Trophoblast cell (in vitro differentiated cells and primary cell): ENCODE measurements at regions not wholly inside any gene's neighbourhood (a gene's known extent, or its start where the extent isn't known, plus 50 kb on each side); places are given as distances from the start of the nearest gene placed in this dataset.

ENCODE experiments used
- DNase-seq, 2 donors: peaks; one replicate each; pipeline ENCODE4 v3.0.0-alpha.2; 2016
- H2AFZ ChIP-seq: 2 replicates; pipeline ENCODE4 v1.6.1; 2013; ENCODE audit warnings: low read length, moderate library complexity, mild to moderate bottlenecking; ENCODE audit not compliant: insufficient read depth, poor library complexity
- H2AK5ac ChIP-seq: 2 replicates; pipeline ENCODE4 v1.6.1; 2013; ENCODE audit warnings: mild to moderate bottlenecking, low read length
- H2BK120ac ChIP-seq: 2 replicates; pipeline ENCODE4 v1.6.1; 2013; ENCODE audit warnings: low read length, mild to moderate bottlenecking, moderate library complexity; ENCODE audit not compliant: insufficient read depth, poor library complexity
- H2BK12ac ChIP-seq: 2 replicates; pipeline ENCODE4 v1.6.1; 2013; ENCODE audit warnings: mild to moderate bottlenecking, low read length, moderate library complexity
- H2BK5ac ChIP-seq: 2 replicates; pipeline ENCODE4 v1.6.1; 2013; ENCODE audit warnings: low read length, low read depth, moderate library complexity, mild to moderate bottlenecking; ENCODE audit not compliant: poor library complexity
- H3K14ac ChIP-seq: 2 replicates; pipeline ENCODE4 v1.6.1; 2013; ENCODE audit warnings: mild to moderate bottlenecking, low read length
- H3K18ac ChIP-seq: 2 replicates; pipeline ENCODE4 v1.6.1; 2013; ENCODE audit warnings: mild to moderate bottlenecking, low read length
- H3K23ac ChIP-seq: 2 replicates; pipeline ENCODE4 v1.6.1; 2013; ENCODE audit warnings: low read length
- H3K27ac ChIP-seq: 2 replicates; pipeline ENCODE4 v1.5.1; 2013; ENCODE audit warnings: low read depth, mild to moderate bottlenecking, inconsistent platforms, low read length, moderate library complexity
- H3K27me3 ChIP-seq: 2 replicates; pipeline ENCODE4 v1.6.1; 2013; ENCODE audit warnings: inconsistent platforms, mild to moderate bottlenecking, low read length, moderate library complexity; ENCODE audit not compliant: insufficient read depth
- H3K36me3 ChIP-seq, 2 experiments: 1 replicate in 1 of 2; 2 replicates in 1 of 2; pipeline ENCODE4 v1.6.1; 2013; ENCODE audit warnings: low read length in 2 of 2, mild to moderate bottlenecking in 2 of 2, moderate library complexity in 1 of 2; ENCODE audit not compliant: insufficient read depth in 2 of 2, control insufficient read depth in 1 of 2
- H3K4ac ChIP-seq: 2 replicates; pipeline ENCODE4 v1.6.1; 2013; ENCODE audit warnings: low read depth, mild to moderate bottlenecking, low read length, moderate library complexity
- H3K4me1 ChIP-seq, 2 experiments: 1 replicate in 1 of 2; 2 replicates in 1 of 2; pipeline ENCODE4 v1.6.1; 2013; ENCODE audit warnings: low read length in 2 of 2, mild to moderate bottlenecking in 2 of 2, moderate library complexity in 1 of 2; ENCODE audit not compliant: insufficient read depth in 2 of 2, control insufficient read depth in 1 of 2
- H3K4me2 ChIP-seq: 2 replicates; pipeline ENCODE4 v1.6.1; 2013; ENCODE audit warnings: inconsistent platforms, mild to moderate bottlenecking, low read length, moderate library complexity
- H3K4me3 ChIP-seq: 2 replicates; pipeline ENCODE4 v1.5.1; 2013; ENCODE audit warnings: mild to moderate bottlenecking, low read depth, low read length, inconsistent platforms
- H3K79me1 ChIP-seq: one replicate; pipeline ENCODE4 v1.6.1; 2013; ENCODE audit warnings: low read length
- H3K79me2 ChIP-seq: 2 replicates; pipeline ENCODE4 v1.6.1; 2013; ENCODE audit warnings: low read length, mild to moderate bottlenecking; ENCODE audit not compliant: control insufficient read depth, insufficient read depth, poor library complexity
- H3K9ac ChIP-seq: 2 replicates; pipeline ENCODE4 v1.6.1; 2013; ENCODE audit warnings: mild to moderate bottlenecking, low read length
- H3K9me3 ChIP-seq: 2 replicates; pipeline ENCODE4 v1.6.1; 2013; ENCODE audit warnings: low read depth, mild to moderate bottlenecking, control low read depth, inconsistent platforms, low read length; ENCODE audit not compliant: insufficient read depth
- H4K12ac ChIP-seq: 2 replicates; pipeline ENCODE4 v1.6.1; 2013; ENCODE audit warnings: low read depth, mild to moderate bottlenecking, low read length, moderate library complexity
- H4K8ac ChIP-seq: 2 replicates; pipeline ENCODE4 v1.6.1; 2013; ENCODE audit warnings: low read depth, mild to moderate bottlenecking, low read length, moderate library complexity
- H4K91ac ChIP-seq: one replicate; pipeline ENCODE4 v1.6.1; 2013; ENCODE audit warnings: low read depth, mild to moderate bottlenecking, low read length, moderate library complexity
- WGBS: extraction: QIAGEN DNeasy Blood & Tissue Kit; methylation state at CpG from one replicate; pipeline ENCODE4 v1.1.7; 2013; ENCODE audit warnings: missing lambda C conversion rate; ENCODE audit not compliant: insufficient read length, insufficient coverage; ENCODE audit errors: extremely low coverage; 5-methylcytosine and 5-hydroxymethylcytosine counted together

GRCh38 chr12:90128526-90128925 is 419.9 kb upstream of the ATP2B1 start:
- Histone ChIP-seq H3K9ac (no peak overlapping the region), H3K18ac (no peak overlapping the region), H3K4me1 (no peaks in the 10 kb centered on the region), H4K8ac (no peak overlapping the region), H2AK5ac (no peak overlapping the region), H4K12ac (no peak overlapping the region), H4K91ac (no peak overlapping the region), H3K79me1 (no peaks in the 10 kb centered on the region), H3K27me3 (no peaks in the 10 kb centered on the region), H3K9me3 (no peaks in the 10 kb centered on the region), H2BK120ac (no peak overlapping the region), H3K4me2 (no peak overlapping the region), H3K79me2 (no peaks in the 10 kb centered on the region), H2BK5ac (no peak overlapping the region), H3K14ac (no peak overlapping the region), H3K23ac (no peak overlapping the region), H2AFZ (no peak overlapping the region), H3K4ac (no peak overlapping the region), H3K36me3 (no peaks in the 10 kb centered on the region), H3K27ac (no peak overlapping the region), H2BK12ac (no peak overlapping the region), H3K4me3 (no peak overlapping the region)
- no CpG with 5 or more reads among the region's 4 CpGs for WGBS
- DNase-seq = peak in 1 of 2 donors; percentile 2

- Histone ChIP-seq H3K4ac (no peak overlapping the region), H3K79me1 (no peaks in the 10 kb centered on the region), H3K9me3 (peaks cover 2% of the 10 kb centered on the region), H3K4me2 (no peak overlapping the region), H4K12ac (no peak overlapping the region), H3K23ac (no peak overlapping the region), H3K9ac (no peak overlapping the region), H2AFZ (no peak overlapping the region), H4K91ac (no peak overlapping the region), H2AK5ac (no peak overlapping the region), H3K79me2 (no peaks in the 10 kb centered on the region), H2BK5ac (no peak overlapping the region), H2BK12ac (no peak overlapping the region), H3K36me3 (no peaks in the 10 kb centered on the region), H3K14ac (no peak overlapping the region), H3K27ac (no peak overlapping the region), H2BK120ac (no peak overlapping the region), H3K4me3 (no peak overlapping the region), H4K8ac (no peak overlapping the region), H3K18ac (no peak overlapping the region), H3K4me1 (no peaks in the 10 kb centered on the region), H3K27me3 (no peaks in the 10 kb centered on the region)
- no peak for DNase-seq
- whole genome bisulfite sequencing = no CpG with 5 or more reads among the region's 2 CpGs
Measured at GRCh38 chr12:90126125-90126524, 417.5 kb upstream of the ATP2B1 start.

- Histone ChIP-seq H3K4me3 (no peak overlapping the region), H3K36me3 (no peaks in the 10 kb centered on the region), H3K9ac (no peak overlapping the region), H3K4me1 (no peaks in the 10 kb centered on the region), H3K79me2 (no peaks in the 10 kb centered on the region), H3K4ac (no peak overlapping the region), H3K18ac (no peak overlapping the region), H4K12ac (no peak overlapping the region), H3K9me3 (peaks cover 2% of the 10 kb centered on the region), H3K23ac (no peak overlapping the region), H2AK5ac (no peak overlapping the region), H3K27me3 (no peaks in the 10 kb centered on the region), H3K79me1 (no peaks in the 10 kb centered on the region), H2BK5ac (no peak overlapping the region), H4K91ac (no peak overlapping the region), H3K27ac (no peak overlapping the region), H2BK120ac (no peak overlapping the region), H2BK12ac (no peak overlapping the region), H4K8ac (no peak overlapping the region), H3K4me2 (no peak overlapping the region), H3K14ac (no peak overlapping the region), H2AFZ (no peak overlapping the region)
- DNase-seq = no peak
- no CpG with 5 or more reads among the region's 7 CpGs for WGBS
Measured at GRCh38 chr12:90124914-90125313, 416.3 kb upstream of the ATP2B1 start.

- no peak overlapping the region for H2AK5ac ChIP-seq
- no peak overlapping the region for H3K4me3 ChIP-seq
- no CpG with 5 or more reads among the region's 2 CpGs for WGBS
- no peak overlapping the region for H2BK5ac ChIP-seq
- H3K9ac ChIP-seq = no peak overlapping the region
- no peak overlapping the region for H3K23ac ChIP-seq
- no peak overlapping the region for H3K14ac ChIP-seq
- no peak overlapping the region for H3K18ac ChIP-seq
- H4K12ac ChIP-seq = no peak overlapping the region
- no peak overlapping the region for H4K91ac ChIP-seq
- H2AFZ ChIP-seq = no peak overlapping the region
- no peak overlapping the region for H2BK120ac ChIP-seq
- no peak overlapping the region for H2BK12ac ChIP-seq
- H3K36me3 ChIP-seq = no peaks in the 10 kb centered on the region
- no peak for DNase-seq
- H3K27me3 ChIP-seq = no peaks in the 10 kb centered on the region
- H3K9me3 ChIP-seq = peaks cover 2% of the 10 kb centered on the region
- H3K4ac ChIP-seq = no peak overlapping the region
- H3K79me1 ChIP-seq = no peaks in the 10 kb centered on the region
- no peaks in the 10 kb centered on the region for H3K79me2 ChIP-seq
- no peak overlapping the region for H4K8ac ChIP-seq
- H3K4me1 ChIP-seq = no peaks in the 10 kb centered on the region
- H3K27ac ChIP-seq = no peak overlapping the region
- H3K4me2 ChIP-seq = no peak overlapping the region
Measured at GRCh38 chr12:90124289-90124688, 415.7 kb upstream of the ATP2B1 start.
